IPS-15b (cell line): ENCODE measurements at regions not wholly inside any gene's neighbourhood (a gene's known extent, or its start where the extent isn't known, plus 50 kb on each side); places are given as distances from the start of the nearest gene placed in this dataset.

Source experiments
- H3K27me3 ChIP-seq: one replicate; pipeline ENCODE4 v1.6.1; 2013; ENCODE audit warnings: low read length; ENCODE audit not compliant: control insufficient read depth, insufficient read depth
- H3K36me3 ChIP-seq: one replicate; pipeline ENCODE4 v1.6.1; 2013; ENCODE audit warnings: low read length; ENCODE audit not compliant: control insufficient read depth, insufficient read depth
- H3K4me1 ChIP-seq: one replicate; pipeline ENCODE4 v1.6.1; 2013; ENCODE audit warnings: mild to moderate bottlenecking, low read length; ENCODE audit not compliant: control insufficient read depth, insufficient read depth
- H3K4me3 ChIP-seq: one replicate; pipeline ENCODE4 v1.5.1; 2013; ENCODE audit warnings: low read depth, low read length
- H3K9ac ChIP-seq: one replicate; pipeline ENCODE4 v1.6.1; 2013; ENCODE audit warnings: low read depth, mild to moderate bottlenecking, low read length
- H3K9me3 ChIP-seq: one replicate; pipeline ENCODE4 v1.6.1; 2013; ENCODE audit warnings: mild to moderate bottlenecking, low read length; ENCODE audit not compliant: control insufficient read depth, insufficient read depth

DNA sequence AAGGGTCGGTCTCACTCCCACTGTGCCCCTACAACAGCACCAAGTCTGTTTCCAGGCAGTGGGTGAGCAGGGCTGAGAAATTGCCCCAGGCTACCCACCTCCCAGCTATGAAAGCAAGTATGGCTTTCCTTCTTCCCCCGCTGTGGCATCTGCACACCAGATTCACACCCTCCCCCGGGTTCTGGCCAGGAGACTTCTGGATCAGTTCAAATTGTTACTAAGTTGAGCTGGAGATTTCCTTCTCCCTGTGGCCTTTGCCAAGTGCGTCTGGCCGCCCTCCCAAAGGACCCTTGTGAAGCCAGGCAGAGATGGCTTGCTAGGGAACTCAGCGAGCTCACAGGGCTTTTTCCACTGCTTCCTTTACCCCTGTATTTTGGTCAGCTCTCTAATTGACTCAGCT is 555.4 kb downstream of the SH2D4B start:
- no peak overlapping the region for H3K4me3 ChIP-seq
- no peaks in the 10 kb centered on the region for H3K36me3 ChIP-seq
- no peak overlapping the region for H3K9ac ChIP-seq
- H3K9me3 ChIP-seq = no peaks in the 10 kb centered on the region
- H3K4me1 ChIP-seq = no peaks in the 10 kb centered on the region
- no peaks in the 10 kb centered on the region for H3K27me3 ChIP-seq

DNA sequence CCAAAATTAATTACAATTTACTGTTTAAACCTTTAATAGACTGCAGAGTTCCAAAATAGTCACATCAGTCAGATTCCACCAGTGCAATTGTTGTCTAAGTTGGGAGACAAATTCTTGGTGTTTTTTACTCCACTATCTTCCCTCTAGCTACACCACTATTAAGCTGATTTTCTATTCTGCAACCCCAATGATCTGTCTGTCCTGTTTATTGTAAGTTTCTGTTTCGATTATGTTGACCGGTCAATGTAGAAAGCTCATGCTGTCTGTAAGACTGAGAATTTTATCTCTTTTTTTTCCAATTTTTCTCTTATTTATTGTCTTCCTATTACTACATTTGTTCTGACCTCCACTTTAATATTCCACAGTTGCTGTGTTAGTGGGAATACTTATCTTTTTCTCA is 557.5 kb downstream of the SH2D4B start:
- no peak overlapping the region for H3K4me3 ChIP-seq
- H3K9ac ChIP-seq = no peak overlapping the region
- H3K4me1 ChIP-seq = no peaks in the 10 kb centered on the region
- H3K36me3 ChIP-seq = no peaks in the 10 kb centered on the region
- no peaks in the 10 kb centered on the region for H3K27me3 ChIP-seq
- H3K9me3 ChIP-seq = no peaks in the 10 kb centered on the region

GRCh38 chr10:81096558-81096957 is 558.9 kb downstream of the SH2D4B start:
- H3K9ac ChIP-seq = no peak overlapping the region

GRCh38 chr10:81101062-81101461 is 563.4 kb downstream of the SH2D4B start:
- Histone ChIP-seq H3K27me3 (no peaks in the 10 kb centered on the region), H3K36me3 (no peaks in the 10 kb centered on the region), H3K4me3 (no peak overlapping the region), H3K9me3 (no peaks in the 10 kb centered on the region), H3K9ac (no peak overlapping the region), H3K4me1 (no peaks in the 10 kb centered on the region)

More at GRCh38 chr10:81096558-81096957, 558.9 kb downstream of the SH2D4B start:
- Histone ChIP-seq H3K27me3 (no peaks in the 10 kb centered on the region), H3K36me3 (no peaks in the 10 kb centered on the region), H3K9me3 (no peaks in the 10 kb centered on the region), H3K4me3 (no peak overlapping the region), H3K4me1 (no peaks in the 10 kb centered on the region)

DNA sequence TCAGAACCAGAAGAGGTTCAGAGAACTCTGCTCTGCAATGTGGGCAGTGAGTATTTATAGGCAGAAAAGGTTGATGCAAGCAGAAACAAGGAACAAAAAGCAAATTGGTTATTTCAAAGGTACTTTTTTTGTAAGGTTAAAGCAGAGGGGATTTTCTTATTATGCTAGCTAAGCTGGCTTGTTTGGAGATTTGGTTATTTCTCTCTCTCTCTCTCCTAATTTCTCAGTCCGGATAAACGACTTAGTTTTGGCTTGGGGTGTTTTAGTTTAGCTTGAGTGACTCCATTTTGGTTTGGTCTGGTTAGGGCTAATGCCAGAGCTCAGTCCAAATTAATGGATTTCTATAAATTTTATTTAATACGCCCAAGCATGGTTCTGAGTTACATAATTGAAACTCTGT is 566.8 kb downstream of the SH2D4B start:
- Histone ChIP-seq H3K9ac (no peak overlapping the region), H3K27me3 (no peaks in the 10 kb centered on the region)

DNA sequence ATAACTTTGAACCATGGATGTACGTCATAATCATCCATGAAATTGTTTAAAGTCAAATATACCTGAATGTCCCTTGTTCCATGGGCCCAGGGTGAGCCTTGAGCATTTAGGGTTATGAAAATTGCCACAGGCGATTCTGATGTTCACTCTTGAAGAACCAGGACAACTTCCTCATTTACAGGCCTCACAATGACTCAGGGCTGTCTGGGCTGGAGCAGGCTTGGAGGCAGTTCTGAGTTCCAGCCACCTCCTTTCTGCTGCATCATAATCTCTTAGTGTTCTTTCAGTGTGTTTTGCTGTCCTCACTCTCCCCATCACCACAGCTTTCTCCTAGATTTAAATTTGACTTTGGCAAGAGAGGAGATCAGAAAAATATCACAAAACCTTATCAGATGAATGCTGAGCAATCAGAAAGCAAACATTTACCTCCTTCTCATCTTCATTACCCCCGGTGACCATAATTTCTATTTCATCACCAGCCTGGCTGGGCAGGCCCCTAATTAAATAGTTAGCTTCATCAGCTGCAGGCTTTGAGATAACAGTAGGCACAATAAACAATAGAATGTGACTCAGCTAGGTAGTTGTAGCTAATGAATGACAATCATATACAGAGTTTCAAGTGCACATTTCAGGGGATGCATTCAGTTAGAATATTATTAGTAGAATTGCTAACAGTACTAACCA is 571.0 kb downstream of the SH2D4B start:
- Histone ChIP-seq H3K27me3 (no peaks in the 10 kb centered on the region), H3K36me3 (no peaks in the 10 kb centered on the region), H3K9ac (no peak overlapping the region), H3K4me3 (no peak overlapping the region), H3K9me3 (no peaks in the 10 kb centered on the region), H3K4me1 (no peaks in the 10 kb centered on the region)

More for the DNA sequence above, 566.8 kb downstream of the SH2D4B start:
- no peaks in the 10 kb centered on the region for H3K9me3 ChIP-seq
- H3K36me3 ChIP-seq = no peaks in the 10 kb centered on the region
- no peaks in the 10 kb centered on the region for H3K4me1 ChIP-seq
- H3K4me3 ChIP-seq = no peak overlapping the region

DNA sequence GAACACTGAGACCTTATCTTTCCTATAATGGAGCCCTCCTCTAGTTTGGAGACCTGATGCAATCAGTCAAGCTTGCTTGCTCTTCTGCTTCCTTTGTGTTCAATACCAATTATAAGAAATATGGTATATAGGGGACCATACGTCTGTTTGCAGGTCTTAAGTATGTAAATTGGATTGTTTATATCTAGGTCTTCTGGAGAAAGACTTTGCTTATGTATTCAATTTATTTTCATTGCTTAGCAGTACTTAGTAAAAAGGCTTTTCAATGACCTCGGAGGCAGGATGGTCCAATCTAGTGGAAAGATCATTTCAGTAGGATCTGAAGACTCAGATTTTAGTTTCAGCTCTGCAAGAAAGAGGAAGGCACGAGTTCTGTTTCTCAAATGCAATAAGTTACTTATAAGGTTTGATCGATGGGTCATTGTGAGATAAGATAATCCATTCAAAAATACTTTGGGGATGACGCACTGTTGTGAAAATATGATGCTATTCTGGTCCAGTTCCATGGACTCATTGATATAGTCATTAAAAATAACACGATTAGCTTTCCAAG is 571.6 kb downstream of the SH2D4B start:
- H3K27me3 ChIP-seq = no peaks in the 10 kb centered on the region
- H3K36me3 ChIP-seq = no peaks in the 10 kb centered on the region
- no peaks in the 10 kb centered on the region for H3K9me3 ChIP-seq
- no peak overlapping the region for H3K9ac ChIP-seq
- no peak overlapping the region for H3K4me3 ChIP-seq
- H3K4me1 ChIP-seq = no peaks in the 10 kb centered on the region

DNA sequence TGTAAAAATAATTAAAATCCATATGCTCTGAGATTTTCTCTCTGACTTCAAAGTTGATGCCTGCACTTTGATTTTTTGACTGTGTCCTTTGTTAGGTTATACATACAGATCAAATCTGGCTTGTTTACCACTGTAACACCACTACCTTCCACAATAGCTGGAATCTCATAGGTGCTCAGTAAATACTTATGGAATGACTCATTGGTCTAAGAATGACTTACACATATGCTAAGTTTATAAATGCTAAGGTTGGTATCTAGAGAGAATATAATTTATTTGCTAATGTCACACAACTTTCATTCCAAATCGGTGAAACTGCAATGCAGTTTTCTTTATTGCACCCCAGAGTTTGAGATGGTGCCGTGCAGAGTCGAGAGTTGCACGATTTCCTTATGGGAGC is 578.5 kb downstream of the SH2D4B start:
- Histone ChIP-seq H3K9me3 (no peaks in the 10 kb centered on the region), H3K4me1 (no peaks in the 10 kb centered on the region), H3K36me3 (no peaks in the 10 kb centered on the region), H3K4me3 (no peak overlapping the region), H3K9ac (no peak overlapping the region), H3K27me3 (no peaks in the 10 kb centered on the region)

DNA sequence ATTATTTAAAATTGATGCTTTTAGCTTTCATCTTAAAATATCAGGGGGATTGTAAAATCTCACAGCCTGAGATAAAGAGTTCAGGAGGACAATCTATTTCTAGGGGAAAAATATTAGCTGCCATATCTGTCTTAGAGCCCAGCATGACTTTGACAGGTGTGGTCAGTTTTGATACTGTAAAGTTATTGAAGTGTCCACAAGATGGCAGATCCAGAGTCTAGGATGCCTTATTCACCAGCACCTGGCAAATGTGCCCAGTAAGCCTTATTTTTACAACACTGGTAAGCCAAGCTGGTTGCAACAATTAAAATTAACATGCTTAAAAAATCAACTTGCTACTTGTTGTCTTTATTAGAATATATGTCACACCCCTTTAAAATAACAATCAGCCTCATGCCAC is 579.3 kb downstream of the SH2D4B start:
- no peaks in the 10 kb centered on the region for H3K27me3 ChIP-seq
- no peak overlapping the region for H3K9ac ChIP-seq

DNA sequence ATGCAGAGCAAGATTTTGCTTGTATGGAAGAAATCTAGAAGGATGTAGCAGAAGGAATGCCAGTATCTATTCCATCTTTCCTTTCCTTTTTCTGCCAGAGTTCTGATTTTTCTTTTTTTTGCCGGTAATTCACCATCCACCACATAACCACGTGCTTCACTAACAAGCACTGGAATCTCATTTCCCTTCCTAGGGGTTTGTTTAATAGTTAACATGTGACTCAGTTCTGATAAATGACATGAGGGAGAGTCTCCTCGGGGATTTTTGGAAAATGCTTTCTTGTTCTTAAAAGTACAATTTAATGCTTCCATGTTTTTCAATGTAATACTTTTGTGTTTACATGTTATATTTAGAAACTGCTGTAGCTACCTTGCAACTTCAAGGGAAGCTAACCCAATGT is 590.2 kb downstream of the SH2D4B start:
- H3K36me3 ChIP-seq = no peaks in the 10 kb centered on the region
- H3K4me3 ChIP-seq = no peak overlapping the region
- H3K27me3 ChIP-seq = no peaks in the 10 kb centered on the region
- H3K9me3 ChIP-seq = no peaks in the 10 kb centered on the region
- H3K9ac ChIP-seq = no peak overlapping the region
- H3K4me1 ChIP-seq = no peaks in the 10 kb centered on the region

More for the DNA sequence above, 579.3 kb downstream of the SH2D4B start:
- Histone ChIP-seq H3K9me3 (no peaks in the 10 kb centered on the region), H3K4me3 (no peak overlapping the region), H3K4me1 (no peaks in the 10 kb centered on the region), H3K36me3 (no peaks in the 10 kb centered on the region)

- Histone ChIP-seq H3K4me1 (no peaks in the 10 kb centered on the region), H3K4me3 (no peak overlapping the region), H3K36me3 (no peaks in the 10 kb centered on the region), H3K27me3 (no peaks in the 10 kb centered on the region), H3K9me3 (no peaks in the 10 kb centered on the region), H3K9ac (no peak overlapping the region)
These were observed 592.3 kb downstream of the SH2D4B start for GRCh38 chr10:81130014-81130413.

- Histone ChIP-seq H3K27me3 (no peaks in the 10 kb centered on the region), H3K9ac (no peak overlapping the region), H3K4me1 (no peaks in the 10 kb centered on the region), H3K4me3 (no peak overlapping the region), H3K36me3 (no peaks in the 10 kb centered on the region), H3K9me3 (no peaks in the 10 kb centered on the region)
These were observed 598.1 kb downstream of the SH2D4B start for GRCh38 chr10:81135851-81136250.
